Stimulated activated naive CD4-positive, alpha-beta T cell (primary cell): ENCODE measurements at regions not wholly inside any gene's neighbourhood (a gene's known extent, or its start where the extent isn't known, plus 50 kb on each side); places are given as distances from the start of the nearest gene placed in this dataset.

Experiments used
- DNase-seq, 6 experiments: peaks; one replicate each; lab custom pipeline; 2025; lab: John Stamatoyannopoulos, UW

DNA sequence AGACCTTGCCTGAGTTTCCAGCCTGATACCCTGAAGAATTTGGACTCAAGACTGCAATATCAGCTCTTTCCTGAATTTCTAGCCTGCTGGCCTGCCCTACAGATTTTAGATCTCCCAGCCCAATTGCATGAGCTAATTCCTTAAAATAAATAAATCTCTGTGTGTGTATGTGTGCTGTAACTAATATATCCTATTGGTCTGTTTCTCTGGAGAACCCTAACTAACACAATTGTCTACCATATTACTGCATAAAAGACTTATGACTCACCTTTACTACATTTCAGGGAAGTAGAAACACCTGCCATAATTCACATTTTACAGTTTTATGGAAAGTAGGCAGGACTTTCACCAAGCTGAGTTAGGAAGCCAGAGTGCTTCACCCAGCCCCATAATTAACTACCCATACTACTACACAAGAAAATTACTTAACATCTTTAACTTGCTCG, 90.7 kb upstream of the BEND6 start:
- DNase-seq: no peak

DNA sequence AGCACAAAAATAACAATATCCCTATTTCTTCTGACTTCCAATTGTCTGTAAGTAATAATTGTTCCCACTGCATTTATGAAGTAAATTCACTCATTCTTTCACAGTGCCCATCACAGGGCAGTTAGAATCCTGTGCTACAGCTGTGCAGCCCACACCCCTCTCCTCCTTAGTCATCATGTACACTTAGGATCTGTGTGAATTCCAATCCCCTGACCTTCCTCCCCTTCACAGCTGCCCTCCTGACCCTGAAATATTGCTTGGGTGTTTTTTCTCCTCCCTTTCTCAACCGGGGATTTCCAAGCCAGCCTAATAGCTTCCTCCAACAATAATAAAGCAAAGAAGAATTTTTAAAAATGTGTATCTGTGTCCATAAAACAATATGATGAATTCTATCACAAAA, 91.5 kb upstream of the BEND6 start:
- DNase-seq: no peak

DNA sequence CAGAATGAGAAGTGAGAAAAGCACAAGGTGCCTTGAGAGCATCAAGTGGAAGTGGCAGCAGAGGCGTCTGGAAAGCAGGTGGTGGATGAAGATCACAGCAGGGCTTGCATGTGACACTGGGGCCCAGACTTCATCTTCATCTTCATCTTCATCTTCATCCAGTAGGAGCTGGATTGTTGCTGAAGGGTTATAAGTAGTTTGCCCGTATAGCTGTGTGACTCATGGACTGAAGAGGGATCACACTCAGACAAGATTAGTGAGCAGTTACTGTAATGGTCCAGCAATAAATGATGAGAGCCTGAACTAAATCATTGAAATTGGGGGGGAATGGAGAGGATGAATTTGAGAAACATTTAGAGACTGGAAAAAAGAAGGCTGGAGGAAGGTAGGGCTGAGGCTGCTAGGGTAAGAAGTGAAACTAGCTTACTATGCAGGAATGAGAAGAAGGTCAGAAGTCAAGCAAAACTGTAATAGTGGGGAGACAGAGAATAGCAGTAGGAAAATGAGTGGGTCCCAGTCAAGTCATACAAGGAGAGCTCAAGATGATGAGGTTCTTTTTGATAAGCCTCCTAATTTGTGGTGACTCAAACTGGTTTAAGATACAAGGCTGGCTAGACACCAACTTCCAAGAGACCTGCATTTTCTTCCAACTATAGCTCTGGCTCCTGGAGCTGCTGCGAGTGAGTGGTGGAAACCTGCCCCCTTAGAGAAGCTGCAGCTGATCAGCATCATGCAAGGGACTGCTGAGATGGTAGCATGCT, 92.3 kb upstream of the BEND6 start:
- no peak for DNase-seq

- no peak for DNase-seq
These were observed 94.4 kb upstream of the BEND6 start for GRCh38 chr6:56860475-56860874.

DNA sequence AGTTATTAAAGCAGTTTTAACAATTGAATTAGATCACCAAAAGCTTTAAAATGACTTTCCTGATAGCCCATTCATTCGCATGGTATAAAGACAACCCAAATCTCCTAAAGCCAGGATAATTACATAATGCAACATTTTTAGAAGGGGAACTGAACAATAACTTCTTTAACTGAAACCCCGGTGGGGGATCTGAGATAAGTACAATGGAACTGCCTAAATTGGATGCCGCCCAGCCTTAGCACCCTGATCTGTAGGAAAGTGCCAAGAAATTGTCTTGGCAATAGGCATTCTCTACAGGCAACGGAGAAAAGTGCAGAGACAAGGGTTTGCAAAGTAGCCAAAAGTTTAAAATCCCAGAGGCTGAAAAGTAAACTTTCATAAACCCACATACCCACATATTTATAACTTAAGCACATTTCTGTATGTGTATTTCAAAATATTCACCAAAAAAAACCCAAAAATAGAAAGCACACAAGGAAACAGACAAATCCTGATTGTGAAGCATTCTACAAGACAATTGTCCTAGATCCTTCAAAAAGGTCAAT, 98.8 kb upstream of the BEND6 start:
- DNase-seq: no peak

- DNase-seq: no peak
These were observed 100.8 kb upstream of the BEND6 start for GRCh38 chr6:56854086-56854485.

DNA sequence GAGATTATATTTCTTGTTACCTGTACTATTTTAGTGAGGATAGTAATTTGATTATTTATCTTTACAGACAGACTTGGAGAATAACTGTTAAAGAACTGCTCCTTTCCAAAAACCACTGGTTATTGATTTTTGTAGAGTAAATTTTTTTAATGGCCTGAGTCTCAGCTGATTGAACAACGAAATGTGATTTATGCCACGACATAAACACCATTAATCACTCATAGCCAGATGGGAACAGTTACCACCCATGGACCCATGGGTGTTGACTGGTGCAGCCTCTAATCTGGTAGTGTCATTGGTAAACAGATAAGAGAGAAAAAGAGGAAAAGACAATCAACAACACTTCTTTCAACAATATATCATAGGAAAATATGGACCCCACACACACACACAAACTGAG, 101.4 kb upstream of the BEND6 start:
- DNase-seq: no peak

DNA sequence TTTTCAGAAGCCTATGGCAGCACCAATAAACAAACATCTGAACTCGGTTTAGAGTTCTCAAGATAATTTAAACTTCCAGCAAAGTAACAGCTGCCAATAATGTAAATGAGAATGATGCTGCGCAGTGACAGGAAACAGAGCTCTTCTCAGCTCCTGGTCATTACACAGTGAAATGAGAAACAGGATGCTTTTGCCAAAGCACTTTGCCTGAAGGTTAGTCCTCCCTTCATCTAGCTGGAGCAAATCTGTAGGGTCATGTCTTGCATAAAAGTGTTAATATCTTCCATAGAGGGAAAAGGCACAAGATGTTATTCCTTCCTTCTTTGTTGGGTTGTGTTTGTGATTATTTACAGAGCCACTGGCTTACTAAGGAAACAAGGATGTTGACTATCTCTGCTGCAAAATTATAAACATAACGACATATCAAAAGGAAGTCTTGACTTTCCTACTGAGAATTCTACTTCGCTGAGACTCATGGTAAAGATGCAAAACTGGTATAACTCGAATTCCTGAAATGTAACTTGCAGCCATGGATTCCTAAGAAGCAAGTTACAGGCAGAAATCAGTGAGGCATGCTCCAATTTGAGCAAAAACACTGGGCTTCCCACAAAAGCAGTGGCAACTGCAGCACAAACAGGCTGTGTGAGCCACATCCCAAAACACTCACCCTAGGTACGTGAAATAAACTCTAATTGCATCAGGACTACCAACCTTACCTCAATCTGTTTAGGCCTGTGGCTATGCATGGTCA, 102.5 kb upstream of the BEND6 start:
- DNase-seq: no peak

GRCh38 chr6:56851541-56852259, 103.2 kb upstream of the BEND6 start:
- DNase-seq: peak in 2 of 6 experiments; percentile 5 to 28

- DNase-seq: no peak
These were observed 103.8 kb upstream of the BEND6 start for GRCh38 chr6:56851074-56851473.

- DNase-seq: no peak
These were observed 104.3 kb upstream of the BEND6 start for GRCh38 chr6:56850626-56851025.

- DNase-seq: no peak
These were observed 105.0 kb upstream of the BEND6 start for GRCh38 chr6:56849896-56850295.

GRCh38 chr6:56848105-56848504, 106.8 kb upstream of the BEND6 start:
- DNase-seq: no peak

DNA sequence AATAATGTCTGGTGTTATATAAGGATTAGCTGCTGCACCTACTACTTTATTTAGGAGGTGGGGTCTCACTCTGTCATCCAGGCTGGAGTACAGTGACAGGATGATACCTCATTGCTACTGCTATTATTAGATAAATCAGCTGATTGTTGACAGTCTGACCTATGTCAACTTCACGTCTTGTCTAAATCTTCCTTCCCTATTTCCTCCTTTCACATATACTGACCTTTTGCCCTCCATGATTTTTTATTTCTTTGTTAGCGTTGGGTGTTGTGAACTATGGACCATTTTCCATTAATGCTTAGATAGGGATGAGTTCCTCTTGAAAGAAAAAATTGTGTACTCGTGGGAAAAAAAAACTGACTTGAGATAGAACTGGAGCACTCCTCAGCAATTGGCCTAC, 109.9 kb upstream of the BEND6 start:
- DNase-seq: no peak

DNA sequence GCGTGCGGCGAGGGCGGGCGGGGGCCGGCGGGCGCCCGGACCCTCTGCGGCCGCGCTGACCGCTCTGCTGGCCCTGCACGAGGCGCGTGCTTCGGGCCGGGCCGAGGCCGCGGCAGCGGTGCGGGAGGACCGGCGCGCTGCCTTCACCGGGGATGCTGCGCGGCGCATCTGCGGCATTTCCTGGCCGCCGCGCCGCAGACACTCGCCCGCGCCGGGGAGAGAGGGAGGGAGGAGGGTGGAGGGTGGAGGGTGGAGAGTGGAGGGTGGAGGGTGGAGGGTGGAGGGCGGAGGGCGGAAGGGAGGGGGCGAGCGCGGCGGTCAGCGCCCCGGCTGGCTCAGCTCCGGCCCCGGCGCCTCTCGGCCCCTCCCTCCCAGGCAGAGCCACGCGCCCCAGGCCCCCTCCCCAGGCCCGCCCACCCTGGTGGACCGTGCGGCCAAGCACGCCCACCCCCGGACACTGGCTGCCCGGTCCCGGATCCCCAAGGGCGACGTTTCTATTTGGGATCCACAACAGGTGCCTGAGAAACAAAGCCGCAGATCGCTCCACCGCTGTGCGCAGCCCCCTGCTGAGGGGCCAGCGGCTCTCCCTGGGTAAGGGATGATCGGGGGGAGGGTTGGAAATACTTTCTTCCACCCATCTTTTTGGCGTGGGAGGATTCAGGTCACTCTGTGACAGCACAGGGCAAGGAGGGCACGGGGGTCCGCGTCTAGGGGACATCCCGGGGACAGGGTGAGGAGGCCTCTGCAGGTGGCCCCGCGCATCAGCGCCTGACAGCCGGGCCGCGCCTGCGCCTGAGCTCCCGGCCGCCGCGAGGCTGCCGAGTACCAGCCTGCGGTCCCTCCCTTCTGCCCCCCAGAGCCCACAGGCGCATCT, 111.2 kb upstream of the BEND6 start:
- DNase-seq: peak; percentile 8 to 52 (median 28)

GRCh38 chr6:56842686-56843475, 112.0 kb upstream of the BEND6 start:
- DNase-seq: peak in 1 of 6 experiments; percentile 5

DNA sequence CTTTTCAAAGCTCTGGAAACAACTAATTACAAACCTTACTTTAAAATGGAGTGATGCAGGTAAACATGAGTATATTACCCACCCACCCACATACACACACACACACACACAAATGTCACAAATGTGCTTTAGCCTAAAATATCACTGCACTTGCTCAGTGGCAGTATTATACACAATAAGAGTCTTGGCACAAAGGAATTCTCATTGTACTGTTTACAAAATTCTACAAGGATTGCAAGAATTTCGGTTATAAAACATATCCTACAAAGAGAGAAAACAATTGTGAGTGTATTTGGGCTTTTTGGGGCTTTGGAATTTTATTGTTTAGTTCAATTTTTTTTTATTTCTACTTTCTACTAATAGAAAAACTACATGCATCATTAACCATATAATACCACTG, 113.2 kb upstream of the BEND6 start:
- DNase-seq: no peak

- no peak for DNase-seq
These were observed 113.5 kb upstream of the BEND6 start for GRCh38 chr6:56841381-56841749.

DNA sequence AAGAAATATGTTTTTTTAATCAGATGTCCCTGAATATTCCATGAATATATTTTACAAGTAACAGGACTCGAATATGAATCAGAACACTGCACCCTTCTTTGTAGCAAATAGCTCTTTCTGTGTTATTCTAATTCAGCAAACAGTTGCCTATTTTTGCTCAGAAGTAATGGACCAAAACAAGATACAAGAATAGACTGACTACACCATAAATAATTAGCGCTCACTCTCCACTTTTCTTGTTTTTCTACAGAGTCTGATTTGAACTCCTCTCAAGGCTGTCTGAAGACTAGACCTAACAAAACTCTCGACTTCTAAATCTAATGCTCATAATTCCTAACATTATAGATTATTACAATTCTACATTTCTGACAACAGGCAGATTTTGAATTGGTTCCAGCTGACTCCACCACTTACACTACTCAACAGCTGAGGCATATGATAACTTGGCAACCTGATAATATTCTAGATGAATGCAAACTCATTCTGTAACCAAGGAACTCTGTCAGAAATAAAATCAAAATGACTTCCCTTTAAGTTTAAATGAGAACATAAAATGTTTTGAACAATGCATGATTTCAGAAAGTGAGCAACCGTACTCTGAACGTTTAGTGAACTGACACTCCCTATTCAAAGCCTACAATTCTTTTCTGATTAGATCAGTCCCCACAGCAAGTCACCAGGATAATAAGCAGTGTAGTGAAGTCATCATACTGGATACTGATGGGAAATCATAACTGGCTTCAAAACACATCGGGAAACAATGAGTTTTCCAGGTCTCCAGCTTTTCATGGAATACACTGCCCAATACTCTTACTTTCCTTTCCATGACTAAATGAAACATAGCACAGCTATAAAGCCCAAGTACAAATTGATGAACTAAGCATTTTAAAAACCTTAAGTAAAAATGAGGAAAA, 114.2 kb upstream of the BEND6 start:
- DNase-seq: no peak
